HL-60 (cell line): ENCODE measurements at regions not wholly inside any gene's neighbourhood (a gene's known extent, or its start where the extent isn't known, plus 50 kb on each side); places are given as distances from the start of the nearest gene placed in this dataset.

Source experiments
- DNase-seq, 2 experiments: peaks; one replicate each; pipeline ENCODE4 v3.0.0-alpha.2; 2010 to 2020; ENCODE audit warnings: low read depth in 1 of 2, low spot score in 1 of 2
- H3K27ac ChIP-seq: fragments of 250-450 bp; sonication (Bioruptor Pico); replicated peaks from 2 replicates; pipeline ENCODE4 v1.5.1; 2020; ENCODE audit warnings: mild to moderate bottlenecking, moderate library complexity
- H3K27me3 ChIP-seq: fragments of 250-450 bp; sonication (Bioruptor Pico); 2 replicates; pipeline ENCODE4 v1.5.1; 2021; ENCODE audit warnings: mild to moderate bottlenecking, moderate library complexity; ENCODE audit not compliant: insufficient read depth, poor library complexity, severe bottlenecking
- H3K4me3 ChIP-seq: replicated peaks from 2 replicates; pipeline ENCODE4 v1.5.1; 2011; ENCODE audit warnings: mild to moderate bottlenecking, control low read depth, low read length; ENCODE audit not compliant: insufficient read depth
- GABPA ChIP-seq: IDR thresholded peaks from 2 replicates; pipeline ENCODE4 v1.6.1; 2012; ENCODE audit warnings: low read depth
- POLR2AphosphoS5 ChIP-seq: IDR thresholded peaks from 2 replicates; pipeline ENCODE4 v1.6.1; 2012; ENCODE audit warnings: low read depth
- SPI1 ChIP-seq: IDR thresholded peaks from 2 replicates; pipeline ENCODE4 v1.6.1; 2012; ENCODE audit warnings: low read depth, mild to moderate bottlenecking, borderline replicate concordance
- TF ChIP-seq, protein P1 (sequence below): IDR thresholded peaks from 2 replicates; pipeline ENCODE4 v1.6.1; 2012; ENCODE audit warnings: low read depth; ENCODE audit not compliant: insufficient replicate concordance
- TF ChIP-seq, protein P2 (sequence below): IDR thresholded peaks from one replicate; pipeline ENCODE4 v1.5.1; 2011; ENCODE audit warnings: low read length, control low read depth, inconsistent platforms; ENCODE audit not compliant: insufficient read depth

DNA sequence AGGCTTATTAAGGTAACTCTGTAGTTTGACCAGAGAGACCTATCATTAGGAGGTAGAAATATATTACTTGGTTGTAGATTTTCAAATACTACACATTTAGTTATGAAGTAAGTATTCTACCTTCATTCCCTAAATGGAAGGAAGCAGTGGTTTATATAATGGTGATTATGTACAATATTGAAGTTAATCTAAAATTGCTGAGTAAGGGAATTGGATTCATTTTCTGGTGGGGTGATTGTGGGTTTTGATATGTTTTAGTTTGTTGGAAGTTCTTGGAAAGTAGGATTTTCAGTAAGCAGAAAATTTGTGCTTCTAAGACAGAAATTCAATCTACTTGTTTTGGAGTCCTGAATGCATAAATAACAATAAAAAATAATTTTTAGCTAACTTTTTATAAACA lies 1830.9 kb upstream of the ADGRL3 start:
- no peaks in the 10 kb centered on the region for H3K27me3 ChIP-seq

DNA sequence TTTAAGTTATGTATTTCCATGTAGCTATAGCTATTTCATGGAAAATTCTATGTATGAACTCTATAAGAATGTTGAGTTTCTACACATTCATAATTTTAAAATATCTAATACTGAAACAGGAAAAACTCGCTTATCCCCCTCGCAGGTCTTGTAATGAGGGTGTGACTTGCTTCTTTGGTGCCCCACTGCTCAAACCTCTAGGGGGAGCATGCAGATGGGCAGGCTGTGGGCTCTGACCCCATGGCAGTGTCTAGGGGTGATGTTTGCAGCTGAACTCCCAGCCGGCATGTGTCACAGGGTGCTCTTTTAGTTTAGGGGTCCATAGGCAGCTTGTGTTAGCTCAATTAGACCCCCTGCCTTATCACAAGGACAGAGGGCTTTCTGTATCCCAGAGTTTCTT lies 1825.7 kb upstream of the ADGRL3 start:
- DNase-seq, result no peak
- H3K27ac ChIP-seq, result no peak overlapping the region
- no peak overlapping the region for H3K4me3 ChIP-seq
- no peak for TF ChIP-seq POLR2AphosphoS5
- TF ChIP-seq, protein P1, sequence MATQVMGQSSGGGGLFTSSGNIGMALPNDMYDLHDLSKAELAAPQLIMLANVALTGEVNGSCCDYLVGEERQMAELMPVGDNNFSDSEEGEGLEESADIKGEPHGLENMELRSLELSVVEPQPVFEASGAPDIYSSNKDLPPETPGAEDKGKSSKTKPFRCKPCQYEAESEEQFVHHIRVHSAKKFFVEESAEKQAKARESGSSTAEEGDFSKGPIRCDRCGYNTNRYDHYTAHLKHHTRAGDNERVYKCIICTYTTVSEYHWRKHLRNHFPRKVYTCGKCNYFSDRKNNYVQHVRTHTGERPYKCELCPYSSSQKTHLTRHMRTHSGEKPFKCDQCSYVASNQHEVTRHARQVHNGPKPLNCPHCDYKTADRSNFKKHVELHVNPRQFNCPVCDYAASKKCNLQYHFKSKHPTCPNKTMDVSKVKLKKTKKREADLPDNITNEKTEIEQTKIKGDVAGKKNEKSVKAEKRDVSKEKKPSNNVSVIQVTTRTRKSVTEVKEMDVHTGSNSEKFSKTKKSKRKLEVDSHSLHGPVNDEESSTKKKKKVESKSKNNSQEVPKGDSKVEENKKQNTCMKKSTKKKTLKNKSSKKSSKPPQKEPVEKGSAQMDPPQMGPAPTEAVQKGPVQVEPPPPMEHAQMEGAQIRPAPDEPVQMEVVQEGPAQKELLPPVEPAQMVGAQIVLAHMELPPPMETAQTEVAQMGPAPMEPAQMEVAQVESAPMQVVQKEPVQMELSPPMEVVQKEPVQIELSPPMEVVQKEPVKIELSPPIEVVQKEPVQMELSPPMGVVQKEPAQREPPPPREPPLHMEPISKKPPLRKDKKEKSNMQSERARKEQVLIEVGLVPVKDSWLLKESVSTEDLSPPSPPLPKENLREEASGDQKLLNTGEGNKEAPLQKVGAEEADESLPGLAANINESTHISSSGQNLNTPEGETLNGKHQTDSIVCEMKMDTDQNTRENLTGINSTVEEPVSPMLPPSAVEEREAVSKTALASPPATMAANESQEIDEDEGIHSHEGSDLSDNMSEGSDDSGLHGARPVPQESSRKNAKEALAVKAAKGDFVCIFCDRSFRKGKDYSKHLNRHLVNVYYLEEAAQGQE, result no peak
- TF ChIP-seq, protein P2, sequence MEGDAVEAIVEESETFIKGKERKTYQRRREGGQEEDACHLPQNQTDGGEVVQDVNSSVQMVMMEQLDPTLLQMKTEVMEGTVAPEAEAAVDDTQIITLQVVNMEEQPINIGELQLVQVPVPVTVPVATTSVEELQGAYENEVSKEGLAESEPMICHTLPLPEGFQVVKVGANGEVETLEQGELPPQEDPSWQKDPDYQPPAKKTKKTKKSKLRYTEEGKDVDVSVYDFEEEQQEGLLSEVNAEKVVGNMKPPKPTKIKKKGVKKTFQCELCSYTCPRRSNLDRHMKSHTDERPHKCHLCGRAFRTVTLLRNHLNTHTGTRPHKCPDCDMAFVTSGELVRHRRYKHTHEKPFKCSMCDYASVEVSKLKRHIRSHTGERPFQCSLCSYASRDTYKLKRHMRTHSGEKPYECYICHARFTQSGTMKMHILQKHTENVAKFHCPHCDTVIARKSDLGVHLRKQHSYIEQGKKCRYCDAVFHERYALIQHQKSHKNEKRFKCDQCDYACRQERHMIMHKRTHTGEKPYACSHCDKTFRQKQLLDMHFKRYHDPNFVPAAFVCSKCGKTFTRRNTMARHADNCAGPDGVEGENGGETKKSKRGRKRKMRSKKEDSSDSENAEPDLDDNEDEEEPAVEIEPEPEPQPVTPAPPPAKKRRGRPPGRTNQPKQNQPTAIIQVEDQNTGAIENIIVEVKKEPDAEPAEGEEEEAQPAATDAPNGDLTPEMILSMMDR, result no peak
- TF ChIP-seq SPI1, result no peak
- no peak for TF ChIP-seq GABPA
- no peaks in the 10 kb centered on the region for H3K27me3 ChIP-seq

More for the DNA sequence above, 1830.9 kb upstream of the ADGRL3 start:
- Histone ChIP-seq H3K4me3 (no peak overlapping the region), H3K27ac (no peak overlapping the region)
- no peak for DNase-seq
- TF ChIP-seq, protein P2, result no peak
- TF ChIP-seq SPI1 (no peak), GABPA (no peak), POLR2AphosphoS5 (no peak)
- TF ChIP-seq, protein P1, result no peak

DNA sequence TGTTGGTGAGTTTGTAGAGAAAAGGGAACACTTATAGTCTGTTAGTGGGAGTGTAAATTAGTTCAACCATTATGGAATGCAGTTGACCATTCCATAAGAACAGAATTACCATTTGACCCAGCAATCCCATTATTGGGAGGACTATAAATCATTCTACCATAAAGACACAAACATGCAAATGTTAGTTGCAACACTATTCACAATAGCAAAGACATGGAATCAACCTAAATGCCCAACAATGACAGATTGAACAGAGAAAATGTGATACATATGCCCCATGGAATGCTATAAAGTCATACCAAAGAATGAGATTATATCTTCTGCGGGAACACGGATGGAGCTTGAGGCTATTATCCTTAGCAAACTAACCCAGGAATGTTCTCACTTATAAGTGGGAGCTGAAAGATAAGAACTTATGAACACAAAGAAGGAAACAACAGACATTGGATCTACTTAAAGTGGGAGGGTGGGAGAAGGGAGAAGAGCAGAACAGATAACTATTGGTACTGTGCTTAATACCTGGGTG lies 1819.2 kb upstream of the ADGRL3 start:
- no peak for DNase-seq

DNA sequence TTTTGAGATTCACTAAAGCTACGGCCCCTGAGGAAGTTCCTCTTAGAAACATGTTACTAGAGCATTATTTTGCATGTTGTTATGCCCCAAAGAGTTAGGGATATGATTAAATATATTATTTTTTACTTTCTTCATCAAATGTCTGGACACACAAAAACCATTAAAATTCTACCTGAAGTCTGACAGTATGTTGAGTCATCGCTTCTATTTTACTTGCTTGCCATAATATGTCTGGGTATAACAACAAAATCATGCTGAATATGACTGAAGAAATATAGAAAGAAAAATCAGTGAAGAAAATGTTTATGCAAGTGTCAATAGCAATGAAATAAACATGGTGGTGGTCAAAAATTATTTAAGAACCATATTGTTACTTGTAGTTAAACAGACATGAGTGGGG lies 1818.5 kb upstream of the ADGRL3 start:
- TF ChIP-seq SPI1 (no peak), POLR2AphosphoS5 (no peak), GABPA (no peak)
- TF ChIP-seq, protein P2, result no peak
- TF ChIP-seq, protein P1, result no peak
- no peak overlapping the region for H3K27ac ChIP-seq
- no peaks in the 10 kb centered on the region for H3K27me3 ChIP-seq
- no peak overlapping the region for H3K4me3 ChIP-seq
- no peak for DNase-seq

More for the DNA sequence above, 1819.2 kb upstream of the ADGRL3 start:
- no peak overlapping the region for H3K4me3 ChIP-seq
- H3K27me3 ChIP-seq, result no peaks in the 10 kb centered on the region
- TF ChIP-seq POLR2AphosphoS5 (no peak), SPI1 (no peak), GABPA (no peak)
- no peak overlapping the region for H3K27ac ChIP-seq
